Tongue (tissue), 1 donor: ENCODE measurements at regions not wholly inside any gene's neighbourhood (a gene's known extent, or its start where the extent isn't known, plus 50 kb on each side); places are given as distances from the start of the nearest gene placed in this dataset.

Source experiments
- DNase-seq: peaks from one replicate; pipeline ENCODE4 v3.0.0-alpha.2; 2015

DNA sequence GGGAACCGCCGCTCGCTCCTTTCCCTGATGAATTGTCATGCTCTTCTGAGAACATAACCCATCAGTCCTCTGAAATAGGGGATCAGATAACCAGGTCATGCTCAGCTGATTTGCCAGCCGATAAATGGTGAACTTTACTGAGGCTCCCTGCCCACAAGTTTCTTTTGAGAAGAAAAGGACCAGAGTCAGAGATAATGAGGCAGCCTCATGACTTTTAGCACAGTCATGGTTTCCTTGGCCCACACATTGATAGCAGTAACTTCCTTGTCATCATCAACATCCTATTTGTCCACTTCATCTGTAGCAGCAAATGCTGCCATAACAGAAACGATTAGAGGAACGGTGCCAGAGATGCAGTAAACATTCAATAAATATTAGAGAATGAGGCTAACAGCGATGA, 509.0 kb downstream of the GATA3 start:
- DNase-seq, result no peak

DNA sequence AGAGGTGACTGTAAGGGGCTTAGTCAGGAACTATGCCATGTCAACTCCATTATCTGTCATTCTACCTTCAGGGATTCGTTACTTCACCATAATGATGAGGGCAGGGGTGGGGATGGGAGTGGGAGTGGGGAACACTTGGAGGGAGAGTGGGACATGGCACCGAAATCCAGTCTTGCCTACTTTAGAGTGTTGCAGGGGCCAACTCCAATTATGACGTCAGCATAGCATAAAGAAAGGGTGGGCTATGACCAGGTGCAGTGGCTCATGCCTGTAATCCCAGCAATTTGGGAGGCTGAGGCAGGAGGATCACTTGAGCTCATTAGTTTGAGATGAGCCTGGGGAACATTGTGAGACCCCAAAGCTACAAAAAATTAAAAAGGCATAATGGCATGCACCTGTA, 512.2 kb downstream of the GATA3 start:
- DNase-seq, result no peak

DNA sequence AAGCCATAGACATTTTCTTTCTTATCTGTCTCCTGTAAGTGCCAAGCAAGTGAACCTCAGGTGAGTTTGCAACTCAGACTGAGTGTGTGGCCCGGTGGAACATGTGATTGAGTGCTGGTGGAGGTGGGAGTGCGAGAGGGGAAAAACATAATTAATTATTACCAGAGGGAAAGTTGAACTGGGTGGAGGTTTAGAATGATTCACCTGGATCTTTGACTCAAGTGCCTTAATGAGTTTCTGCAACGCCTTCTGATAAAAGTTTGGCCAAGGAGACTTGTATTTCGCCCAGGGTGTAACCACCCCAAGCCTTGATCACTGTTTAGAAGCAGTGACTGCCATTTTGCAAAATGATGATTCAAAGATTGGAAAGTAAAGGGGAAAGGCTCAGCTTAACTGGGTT, 513.9 kb downstream of the GATA3 start:
- no peak for DNase-seq

DNA sequence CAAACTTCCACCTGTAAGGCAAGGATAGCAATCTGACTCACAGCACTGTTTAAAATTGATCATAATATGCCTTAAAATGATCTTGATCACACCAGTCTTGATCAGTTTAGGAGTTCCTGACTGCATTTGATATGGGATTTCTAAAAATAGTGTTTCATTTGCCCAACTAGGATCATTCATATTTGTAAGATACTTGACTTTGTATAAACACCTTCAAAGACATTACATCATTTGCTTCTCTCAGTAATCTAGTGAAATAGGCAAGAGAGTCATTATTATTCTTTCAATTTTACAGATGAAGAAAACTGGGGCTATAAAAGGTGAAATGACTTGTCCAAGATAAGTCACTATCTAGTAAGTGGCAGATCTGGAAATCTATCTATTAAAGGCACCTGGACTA, 521.1 kb downstream of the GATA3 start:
- DNase-seq, result no peak

DNA sequence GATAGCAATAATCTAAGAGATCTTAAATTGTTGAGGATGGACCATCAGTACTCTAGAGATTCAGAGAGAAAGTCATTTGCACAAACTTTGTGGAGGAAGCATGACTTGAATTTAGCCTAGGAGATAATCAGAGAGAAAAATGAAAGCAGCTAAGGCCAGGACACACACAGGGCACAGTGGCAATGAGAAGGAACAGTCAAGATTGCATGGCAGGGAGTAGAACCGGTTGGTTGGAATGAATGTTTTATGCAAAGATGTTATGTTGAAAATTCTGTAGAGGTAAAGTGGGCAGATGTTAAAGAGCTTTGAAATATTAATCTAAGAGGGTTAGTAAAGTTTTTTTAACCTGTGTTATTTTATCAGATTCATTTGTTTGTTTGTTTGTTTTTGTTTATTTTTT, 521.8 kb downstream of the GATA3 start:
- DNase-seq, result no peak

DNA sequence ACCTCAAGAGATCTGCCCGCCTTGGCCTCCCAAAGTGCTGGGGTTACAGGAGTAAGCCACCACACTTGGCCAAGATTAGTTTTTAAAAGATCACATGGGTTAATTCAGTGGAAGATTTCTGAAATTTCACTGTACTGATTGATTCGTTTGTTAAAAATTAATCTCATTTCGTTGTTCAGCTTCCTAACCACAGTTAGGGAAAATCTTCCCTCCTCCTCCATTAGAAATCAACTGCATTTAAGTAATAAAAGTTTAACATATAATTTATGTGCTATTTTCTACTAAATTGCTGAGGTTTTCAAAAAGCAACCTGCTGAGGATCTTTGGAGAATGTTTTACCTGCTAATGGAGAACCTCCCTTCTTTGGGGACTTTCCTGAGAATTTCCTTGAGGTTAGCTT, 522.4 kb downstream of the GATA3 start:
- no peak for DNase-seq

DNA sequence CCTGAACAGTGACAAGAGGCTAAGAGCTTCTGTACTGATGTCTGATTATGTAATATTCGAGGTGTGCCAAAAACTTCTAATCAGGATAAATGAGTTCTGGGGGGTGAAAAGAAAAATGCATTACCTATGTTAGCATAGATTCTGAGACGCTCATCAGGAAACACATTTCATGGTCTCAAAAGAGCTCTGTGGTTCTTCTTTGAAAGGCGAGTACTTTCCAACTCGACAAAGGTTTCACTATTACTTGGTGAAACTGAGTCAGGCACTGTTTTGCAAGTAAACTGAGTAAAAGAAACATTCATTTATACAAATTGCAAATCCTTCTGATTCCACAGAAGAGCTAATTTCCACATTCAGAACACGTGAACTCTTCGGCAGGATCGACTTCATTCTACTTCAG, 523.2 kb downstream of the GATA3 start:
- no peak for DNase-seq

DNA sequence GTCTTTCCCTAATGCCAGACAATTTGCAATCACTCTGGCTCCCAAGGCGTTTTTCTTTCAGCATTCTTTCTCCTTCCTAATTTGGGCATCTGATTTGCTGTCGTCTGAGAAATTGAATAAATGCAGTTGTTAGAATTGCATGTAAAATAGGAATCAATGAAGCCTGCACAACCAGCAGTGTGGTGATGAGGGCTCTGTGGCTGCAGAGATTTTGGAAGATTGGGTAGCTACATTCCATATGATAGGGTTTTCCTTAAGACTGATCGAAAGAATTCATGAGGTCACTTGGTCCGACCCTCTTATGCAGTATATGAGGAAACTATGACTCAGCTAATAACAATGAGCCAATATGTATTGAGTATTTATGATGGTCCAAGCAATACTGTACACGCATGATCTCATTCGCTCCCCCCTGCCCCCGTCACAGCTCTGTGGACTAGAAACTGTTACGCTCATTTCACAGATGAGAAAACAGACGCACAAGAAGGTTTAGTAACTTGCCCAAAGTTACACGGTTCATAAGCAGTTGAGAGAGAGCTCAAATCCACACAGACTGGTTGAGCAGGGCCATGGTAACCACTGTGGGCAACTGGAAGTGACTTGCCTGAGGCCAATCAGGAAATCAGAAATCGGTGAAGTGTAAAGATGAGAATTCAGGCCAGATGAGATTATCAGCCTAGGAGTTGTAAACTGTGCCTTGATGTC, 527.2 kb downstream of the GATA3 start:
- no peak for DNase-seq

DNA sequence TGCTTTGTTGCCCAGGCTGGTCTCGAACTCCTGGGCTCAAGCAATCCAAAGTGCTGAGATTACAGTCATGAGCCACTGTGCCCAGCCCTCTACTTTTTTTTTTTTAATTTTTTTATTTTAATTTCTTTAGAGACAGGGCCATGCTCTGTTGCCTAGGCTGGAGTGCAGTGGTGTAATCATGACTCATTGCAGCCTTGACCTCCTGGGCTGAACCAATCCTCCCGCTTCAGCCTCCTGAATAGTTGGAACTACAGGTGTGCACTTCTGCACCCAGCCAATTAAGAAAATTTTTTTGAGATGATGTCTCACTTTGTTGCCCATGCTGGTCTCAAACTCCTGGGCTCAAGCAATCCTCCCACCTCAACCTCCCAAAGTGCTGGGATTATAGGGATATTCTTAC, 528.6 kb downstream of the GATA3 start:
- no peak for DNase-seq

DNA sequence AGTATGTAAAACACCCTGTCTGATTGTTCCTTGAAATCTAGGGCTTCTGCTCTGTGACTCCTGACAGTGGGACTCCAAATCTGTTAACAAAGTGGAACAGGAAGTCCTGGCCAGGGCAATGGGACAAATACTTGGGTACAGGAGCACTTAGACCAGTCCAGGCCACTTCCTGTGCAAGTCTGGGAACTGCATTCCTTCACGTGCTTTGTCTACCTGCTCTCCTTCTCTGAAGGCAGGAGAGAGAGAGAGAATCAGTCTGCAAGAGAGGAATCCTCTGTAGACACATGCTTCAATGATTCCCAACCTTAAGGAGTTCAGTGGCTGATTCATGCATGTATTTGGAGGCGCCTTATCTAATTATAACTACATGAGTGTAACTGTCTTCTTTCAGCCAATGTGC, 530.2 kb downstream of the GATA3 start:
- DNase-seq, result no peak

DNA sequence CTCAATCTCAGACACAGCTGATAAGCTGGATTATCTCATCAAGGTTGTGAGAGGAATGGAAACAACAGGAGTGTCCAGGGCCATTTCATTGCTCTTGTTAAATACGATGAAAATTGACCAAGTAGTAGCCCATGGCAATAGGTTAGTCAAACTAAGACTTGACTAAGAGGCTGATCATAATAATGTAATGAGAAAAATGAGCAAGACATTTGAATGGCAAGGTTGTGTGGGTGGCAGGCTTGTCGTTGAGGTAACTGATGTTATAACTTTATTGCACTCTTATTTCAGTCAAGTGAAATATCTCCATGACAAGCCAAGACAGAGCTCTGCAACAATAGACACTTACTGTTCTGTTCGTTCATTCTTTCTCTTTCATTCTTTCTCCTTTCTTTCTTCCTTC, 532.0 kb downstream of the GATA3 start:
- DNase-seq, result no peak

DNA sequence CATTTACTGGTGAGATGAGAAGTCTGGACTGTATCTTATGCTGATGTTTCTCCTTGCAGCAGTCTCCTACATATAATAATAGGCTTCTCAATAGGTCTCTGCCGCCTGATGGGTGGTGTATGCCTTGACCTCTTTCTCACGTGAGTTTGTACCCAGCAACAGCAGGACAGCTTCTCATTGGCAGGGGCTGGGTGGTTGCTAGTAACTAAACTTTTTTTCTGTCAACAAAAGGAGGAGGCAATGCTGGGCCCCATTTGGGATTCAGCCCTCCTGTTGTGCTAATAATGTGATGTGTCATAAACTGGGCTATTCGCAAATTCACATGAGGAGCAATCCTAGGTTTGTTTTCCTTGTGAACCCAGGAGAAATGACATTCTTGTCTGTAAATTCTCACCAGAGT, 533.6 kb downstream of the GATA3 start:
- no peak for DNase-seq

DNA sequence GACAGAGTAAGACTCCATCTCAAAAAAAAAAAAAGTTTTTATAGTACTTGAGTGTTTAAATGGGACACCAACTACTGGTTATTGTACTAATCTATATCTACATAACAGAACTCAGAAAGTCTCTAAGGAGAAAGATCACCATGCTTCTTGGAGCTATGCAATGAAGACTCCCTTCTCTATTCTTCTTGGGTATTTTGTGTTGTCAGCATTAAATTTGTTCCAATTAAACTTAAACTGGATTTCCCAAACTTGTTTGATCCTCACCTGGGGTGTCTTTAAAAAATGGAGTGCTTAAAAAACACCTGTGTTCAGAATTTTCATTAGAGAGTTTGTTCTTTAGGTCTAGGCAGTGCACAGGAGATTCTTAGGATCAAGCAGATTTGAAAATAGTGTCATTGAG, 536.0 kb downstream of the GATA3 start:
- DNase-seq, result no peak

DNA sequence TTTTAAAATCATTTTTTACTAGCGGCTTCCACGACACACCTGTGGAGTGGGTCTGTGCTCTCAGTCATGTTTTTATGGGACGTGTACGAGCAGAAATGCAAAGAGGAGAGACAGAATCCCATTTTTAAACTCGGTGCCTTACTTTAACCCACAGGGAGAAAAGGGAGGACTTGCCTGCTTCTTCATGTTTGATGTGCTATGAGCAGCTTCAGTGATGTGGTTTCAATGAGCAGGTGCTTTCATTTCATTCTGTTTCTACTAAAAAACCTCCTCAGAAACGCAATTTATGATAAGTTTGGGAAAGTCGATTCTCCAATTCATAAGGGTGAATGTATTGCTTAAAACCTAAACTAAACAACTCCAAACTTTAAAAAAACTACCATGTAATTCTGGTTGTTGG, 537.2 kb downstream of the GATA3 start:
- no peak for DNase-seq

DNA sequence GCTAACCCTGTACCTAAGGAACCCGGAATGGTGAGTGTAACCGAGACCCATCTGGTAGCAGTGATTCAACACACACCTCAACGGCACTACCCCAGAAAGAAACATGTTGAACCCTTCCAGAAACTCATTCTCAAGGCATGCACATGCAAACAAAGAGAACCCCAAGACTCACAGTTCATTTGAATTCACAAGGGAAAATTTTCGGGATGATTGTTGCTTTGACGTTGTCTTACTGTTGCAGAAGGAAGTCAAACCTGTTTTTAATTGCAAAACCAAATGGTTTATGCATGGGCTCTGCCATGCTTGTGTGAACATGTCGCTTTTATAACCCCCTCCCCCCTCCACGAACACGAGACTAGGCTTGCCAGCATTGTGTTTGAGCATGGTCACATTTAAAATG, 539.7 kb downstream of the GATA3 start:
- DNase-seq, result peak; percentile 15

DNA sequence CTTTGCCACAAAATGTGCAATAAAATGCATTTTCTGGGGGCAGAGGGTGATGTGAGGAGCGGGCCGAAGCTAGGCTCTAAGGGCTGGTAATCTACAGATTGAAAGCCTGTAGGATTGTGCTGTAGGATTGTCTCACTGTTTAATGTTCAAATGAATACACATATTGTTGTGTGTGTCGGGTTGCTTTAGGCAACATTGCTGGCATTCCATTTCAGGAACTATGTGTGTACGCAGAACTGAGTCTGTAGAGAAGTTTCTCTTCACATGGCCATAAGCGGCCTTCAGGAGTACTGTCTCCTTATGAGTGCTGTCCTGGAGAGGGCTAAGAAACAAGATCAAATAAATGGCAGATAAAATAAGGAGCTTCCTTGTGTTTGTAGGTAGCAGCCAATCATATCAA, 540.2 kb downstream of the GATA3 start:
- DNase-seq, result peak; percentile 3

DNA sequence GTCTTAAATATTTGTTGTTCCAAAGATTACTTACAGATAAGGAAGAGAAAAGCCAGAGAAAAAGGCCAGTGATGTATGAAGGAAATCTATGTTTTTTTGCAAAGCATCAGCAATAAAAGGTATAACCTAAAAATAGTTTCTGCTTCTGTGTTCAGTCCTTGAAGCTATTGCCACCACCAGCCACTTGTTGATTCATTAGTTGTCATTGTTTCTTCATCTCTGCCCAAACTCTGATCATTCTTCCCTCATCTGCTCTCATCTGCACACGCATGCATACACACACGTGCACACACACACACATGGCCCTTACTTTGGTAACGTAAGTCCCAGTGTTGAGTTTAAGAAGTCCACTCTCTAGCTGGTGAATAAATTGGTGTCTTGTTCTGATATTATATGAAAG, 540.7 kb downstream of the GATA3 start:
- no peak for DNase-seq

DNA sequence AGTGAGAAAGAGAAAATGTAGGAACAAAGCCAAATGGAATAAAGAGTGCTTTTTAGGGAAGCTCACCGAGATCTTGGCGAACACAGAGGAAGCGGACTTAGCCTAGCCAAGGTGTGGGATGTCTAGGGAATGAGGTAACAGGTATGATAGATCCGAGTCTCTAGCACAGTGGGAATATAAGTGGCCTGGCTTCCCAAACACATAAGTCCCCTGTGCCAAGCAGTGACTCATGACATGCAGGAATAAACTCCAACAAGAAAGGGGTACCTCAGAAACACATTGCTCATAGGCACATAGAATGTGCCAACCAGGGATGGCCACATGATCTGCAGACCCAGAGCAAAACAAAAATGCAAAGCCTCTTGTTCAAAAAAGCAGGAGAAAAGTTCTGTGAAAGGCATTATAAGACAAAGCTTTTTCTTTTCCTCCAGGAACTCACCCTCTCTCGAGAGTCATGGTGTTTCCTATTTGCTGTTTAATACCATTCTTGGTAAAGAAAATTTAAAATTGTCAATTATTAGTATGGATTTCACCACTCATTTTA, 542.5 kb downstream of the GATA3 start:
- no peak for DNase-seq

DNA sequence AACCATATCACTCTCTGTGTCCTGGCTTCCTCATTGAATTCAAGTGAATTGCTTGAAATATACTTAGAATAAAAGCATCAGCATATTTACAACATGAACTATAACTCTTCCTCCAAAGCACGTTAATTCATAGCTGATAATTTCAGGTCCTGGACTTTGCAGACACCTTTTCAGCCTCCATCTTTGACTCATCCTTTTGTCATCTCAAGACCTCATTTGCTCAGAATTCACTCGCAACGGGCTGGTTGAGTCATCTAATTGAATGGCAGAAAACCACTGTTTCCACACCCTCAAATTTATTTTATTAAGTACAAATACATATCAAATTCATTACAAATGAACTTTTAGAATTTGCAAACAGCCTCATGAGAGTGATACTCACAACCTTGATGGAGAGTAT, 545.7 kb downstream of the GATA3 start:
- DNase-seq, result no peak

DNA sequence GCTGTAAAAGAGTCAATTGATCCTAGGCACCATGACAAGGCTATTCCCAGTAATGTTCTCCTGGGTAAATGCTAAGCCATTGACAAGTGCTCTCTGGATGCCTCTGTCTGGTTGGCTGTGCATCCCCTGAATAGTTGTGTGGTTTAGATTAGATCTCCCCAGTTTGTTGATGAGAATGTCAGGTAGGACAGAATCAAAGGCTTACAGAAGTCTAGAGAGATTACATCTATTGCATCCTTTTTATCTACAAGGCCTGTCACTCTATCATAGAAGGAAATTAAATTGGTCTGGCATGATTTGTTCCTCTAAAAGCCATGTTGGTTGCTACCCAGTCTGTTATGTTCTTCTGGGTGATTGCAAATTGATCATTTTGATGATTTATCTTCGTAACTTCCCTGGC, 548.3 kb downstream of the GATA3 start:
- no peak for DNase-seq

DNA sequence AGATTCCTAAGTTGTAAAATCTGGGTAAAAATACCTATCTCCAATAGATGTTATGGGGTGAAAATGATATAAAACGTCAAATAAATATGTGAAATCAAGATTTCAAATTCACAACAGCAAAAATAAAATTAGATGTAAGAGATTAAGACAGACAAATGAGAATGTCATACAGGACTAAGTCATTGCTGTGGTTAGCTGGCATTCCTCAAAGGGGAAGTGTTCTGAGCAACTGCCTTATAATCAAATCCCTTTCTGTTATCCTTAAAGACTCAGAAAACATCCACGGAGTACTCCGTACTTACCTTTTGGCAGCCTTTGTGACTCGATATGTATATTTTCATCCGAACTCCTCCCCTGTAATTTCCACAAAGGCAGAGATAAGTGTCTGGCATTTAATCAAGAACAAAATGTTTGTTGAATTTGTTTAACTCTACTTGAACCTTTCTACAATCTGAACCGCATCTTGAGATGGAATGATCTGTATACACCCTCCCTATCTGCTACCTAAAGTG, 559.6 kb downstream of the GATA3 start:
- DNase-seq, result no peak

DNA sequence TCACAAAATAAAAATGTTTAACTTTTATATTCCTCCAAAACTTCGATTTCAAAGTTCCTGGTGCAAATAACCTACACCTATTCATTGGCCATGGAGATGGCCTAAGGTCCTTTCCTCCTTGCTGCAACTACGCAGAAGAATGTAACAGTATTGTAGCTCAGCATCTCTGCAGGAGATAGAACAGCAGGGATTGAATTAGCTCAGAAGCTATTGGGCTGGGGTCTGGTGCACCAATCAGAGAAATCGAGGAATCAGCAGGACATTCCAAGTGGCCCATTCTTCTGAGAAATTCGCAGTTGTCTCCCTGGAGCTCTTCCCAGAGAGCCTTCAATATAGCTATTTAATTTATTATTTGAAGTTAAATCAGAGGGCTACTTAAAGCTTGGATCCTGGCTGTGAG, 560.6 kb downstream of the GATA3 start:
- no peak for DNase-seq

DNA sequence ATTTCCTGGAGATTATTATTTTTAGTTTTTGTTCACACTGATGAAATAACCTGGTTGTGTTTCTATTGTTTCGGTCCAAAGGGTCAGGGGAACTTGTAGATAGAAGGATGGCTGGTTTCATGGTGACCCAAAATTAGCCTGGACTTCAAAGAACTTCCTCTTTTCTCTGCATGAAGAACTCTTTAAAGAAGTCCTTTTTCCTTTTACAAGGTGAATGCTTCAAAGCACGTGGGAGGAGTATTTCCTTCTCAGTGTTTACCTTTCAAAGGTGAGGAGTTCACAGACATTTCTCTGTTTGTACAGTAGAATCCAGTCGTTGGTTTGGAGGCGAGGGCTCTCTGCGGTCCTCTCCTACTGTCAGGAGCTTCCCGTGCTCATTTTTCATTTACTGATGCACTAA, 561.7 kb downstream of the GATA3 start:
- peak; percentile 29 for DNase-seq

DNA sequence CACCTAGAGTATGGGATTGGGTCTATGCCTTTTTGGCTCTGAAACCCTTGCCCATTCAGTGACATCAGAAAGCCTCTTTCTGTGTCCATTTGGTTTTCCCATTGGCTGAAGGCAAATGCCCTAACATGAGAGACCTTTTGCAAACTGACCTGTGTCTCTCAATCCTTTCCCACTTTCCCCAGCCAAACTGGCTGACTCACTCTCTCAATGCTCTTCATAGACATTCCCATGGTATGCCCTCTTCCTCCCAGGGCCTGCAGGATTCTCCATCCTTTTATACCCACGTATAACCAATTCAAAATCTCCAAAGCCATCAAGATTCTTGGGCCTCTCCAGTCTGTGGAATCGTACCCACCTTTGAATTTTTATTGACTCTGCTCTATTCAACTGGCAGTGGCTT, 563.3 kb downstream of the GATA3 start:
- DNase-seq, result no peak

DNA sequence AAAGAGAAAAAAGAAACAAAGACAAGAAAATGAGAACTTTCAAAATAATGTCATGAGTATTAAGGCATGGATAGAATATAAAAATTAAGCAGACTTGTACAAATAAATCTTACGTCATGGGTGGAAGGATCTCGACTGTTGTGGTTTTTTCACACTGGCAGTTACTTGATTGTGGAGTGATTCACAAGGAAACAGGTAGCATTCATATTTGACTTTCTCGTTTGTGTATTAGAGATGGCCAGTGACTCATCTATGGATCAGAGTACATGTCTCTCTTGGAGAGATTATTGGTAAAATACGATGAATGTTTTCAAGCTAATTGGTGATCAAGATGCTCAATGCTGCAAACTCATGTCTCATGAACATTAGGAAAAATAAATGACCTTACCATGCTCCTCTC, 564.3 kb downstream of the GATA3 start:
- no peak for DNase-seq
